HG02870 (cell line): ENCODE measurements at regions not wholly inside any gene's neighbourhood (a gene's known extent, or its start where the extent isn't known, plus 50 kb on each side); places are given as distances from the start of the nearest gene placed in this dataset.
"Not testable (repeated sequence)": the region's sequence is repeated elsewhere in the genome, so short reads cannot be mapped to it uniquely, and the experiment has no call there.

Experiments used
- ATAC-seq: cut with Tn5 transposase; IDR thresholded peaks from one replicate; pipeline ENCODE4 v1.9.1; 2021; ENCODE audit warnings: mild to moderate bottlenecking, moderate library complexity; ENCODE audit not compliant: unreplicated experiment

- not testable (repeated sequence) for ATAC-seq
Measured at GRCh38 chr2:118744682-118745181, 102.7 kb downstream of the EN1 start.

- no peak for ATAC-seq
Measured at GRCh38 chr2:118738524-118739308, 108.7 kb downstream of the EN1 start.

GRCh38 chr2:118738106-118738505 lies 109.3 kb downstream of the EN1 start:
- ATAC-seq, result no peak

GRCh38 chr2:118737684-118738083 lies 109.8 kb downstream of the EN1 start:
- ATAC-seq, result no peak

- ATAC-seq, result no peak
Measured at GRCh38 chr2:118732432-118732831, 115.0 kb downstream of the EN1 start.

GRCh38 chr2:118731413-118731812 lies 116.0 kb downstream of the EN1 start:
- no peak for ATAC-seq

- ATAC-seq, result no peak
Measured at GRCh38 chr2:118730405-118730804, 117.0 kb downstream of the EN1 start.

GRCh38 chr2:118729760-118730159 lies 117.7 kb downstream of the EN1 start:
- ATAC-seq, result no peak

GRCh38 chr2:118728984-118729383 lies 118.5 kb downstream of the EN1 start:
- ATAC-seq, result no peak

GRCh38 chr2:118726821-118727220 lies 120.6 kb downstream of the EN1 start:
- no peak for ATAC-seq

- no peak for ATAC-seq
Measured at GRCh38 chr2:118723394-118723793, 124.1 kb downstream of the EN1 start.

GRCh38 chr2:118722976-118723375 lies 124.5 kb downstream of the EN1 start:
- no peak for ATAC-seq

GRCh38 chr2:118721817-118722551 lies 125.5 kb downstream of the EN1 start:
- no peak for ATAC-seq

GRCh38 chr2:118720866-118721265 lies 126.6 kb downstream of the EN1 start:
- ATAC-seq, result no peak

GRCh38 chr2:118718921-118719320 lies 128.5 kb downstream of the EN1 start:
- no peak for ATAC-seq

- no peak for ATAC-seq
Measured at GRCh38 chr2:118716102-118716501, 131.3 kb downstream of the EN1 start.

GRCh38 chr2:118714118-118714517 lies 133.3 kb downstream of the EN1 start:
- ATAC-seq, result no peak

- no peak for ATAC-seq
Measured at GRCh38 chr2:118711603-118712002, 135.8 kb downstream of the EN1 start.

- ATAC-seq, result no peak
Measured at GRCh38 chr2:118710481-118710880, 137.0 kb downstream of the EN1 start.

GRCh38 chr2:118709786-118710185 lies 137.7 kb downstream of the EN1 start:
- no peak for ATAC-seq

- ATAC-seq, result no peak
Measured at GRCh38 chr2:118706844-118707243, 140.6 kb downstream of the EN1 start.

GRCh38 chr2:118706371-118706770 lies 141.1 kb downstream of the EN1 start:
- no peak for ATAC-seq
